Ishikawa (cell line): ENCODE measurements at regions not wholly inside any gene's neighbourhood (a gene's known extent, or its start where the extent isn't known, plus 50 kb on each side); places are given as distances from the start of the nearest gene placed in this dataset.

Experiments used
- EP300 ChIP-seq: IDR thresholded peaks from 2 replicates; pipeline ENCODE4 v1.6.1; 2012; ENCODE audit warnings: borderline replicate concordance
- MAX ChIP-seq: IDR thresholded peaks from 2 replicates; pipeline ENCODE4 v1.6.1; 2012
- NFIC ChIP-seq: IDR thresholded peaks from 2 replicates; pipeline ENCODE4 v1.6.1; 2012
- RAD21 ChIP-seq: IDR thresholded peaks from 2 replicates; pipeline ENCODE4 v1.6.1; 2012; ENCODE audit warnings: low read depth

- TF ChIP-seq NFIC (no peak), EP300 (no peak), RAD21 (no peak), MAX (no peak)
Measured at GRCh38 chr14:71324767-71325272, 417.6 kb downstream of the PCNX1 start.
